OCI-LY7 (cell line): ENCODE measurements at regions not wholly inside any gene's neighbourhood (a gene's known extent, or its start where the extent isn't known, plus 50 kb on each side); places are given as distances from the start of the nearest gene placed in this dataset.

Experiments used
- BruUV-seq: library from RNA; stranded (reverse); fragments of 400-500 nt; replicated peaks from 2 replicates; lab custom pipeline; 2021; lab: Mats Ljungman, UMichigan
- CTCF ChIA-PET: fragments of 300-600 bp; sonication (Branson Sonifier 250); formaldehyde crosslinking; loops from one replicate; lab custom pipeline; 2022; ENCODE audit warnings: antibody characterized with exemption; ENCODE audit not compliant: unreplicated experiment; lab: Charles Lee
- POLR2A ChIA-PET: fragments of 300-600 bp; sonication (Branson Sonifier 250); formaldehyde crosslinking; loops from one replicate; lab custom pipeline; 2022; ENCODE audit warnings: antibody characterized with exemption; lab: Charles Lee
- DNase-seq: peaks from one replicate; pipeline ENCODE4 v3.0.0-alpha.2; 2015; ENCODE audit warnings: low spot score
- H2AFZ ChIP-seq: fragments of 200-600 bp; sonication (generic), shearing (Covaris generic); 2 replicates; pipeline ENCODE4 v1.6.1; 2014; ENCODE audit warnings: mild to moderate bottlenecking, antibody characterized with exemption, low read length, moderate library complexity
- H3K27ac ChIP-seq: fragments of 200-600 bp; sonication (generic); 2 replicates; pipeline ENCODE4 v1.5.1; 2014; ENCODE audit warnings: mixed run types, low read depth, mild to moderate bottlenecking, moderate library complexity, low read length, inconsistent platforms; ENCODE audit not compliant: poor library complexity, severe bottlenecking
- H3K36me3 ChIP-seq: fragments of 200-600 bp; sonication (generic); 2 replicates; pipeline ENCODE4 v1.6.1; 2014; ENCODE audit warnings: mild to moderate bottlenecking, antibody characterized with exemption, low read length, moderate library complexity, mixed read lengths; ENCODE audit not compliant: insufficient read depth
- H3K4me1 ChIP-seq: fragments of 200-600 bp; sonication (generic); 2 replicates; pipeline ENCODE4 v1.5.1; 2014; ENCODE audit warnings: mild to moderate bottlenecking, low read length; ENCODE audit not compliant: insufficient read depth, poor library complexity, severe bottlenecking
- H3K4me2 ChIP-seq: fragments of 200-600 bp; sonication (generic); 2 replicates; pipeline ENCODE4 v1.6.1; 2014; ENCODE audit warnings: mild to moderate bottlenecking, low read length
- H3K4me3 ChIP-seq: fragments of 200-600 bp; sonication (generic); 2 replicates; pipeline ENCODE4 v1.5.1; 2014; ENCODE audit warnings: mild to moderate bottlenecking, low read depth, low read length; ENCODE audit not compliant: poor library complexity, severe bottlenecking
- H3K79me2 ChIP-seq: fragments of 200-600 bp; sonication (generic); 2 replicates; pipeline ENCODE4 v1.6.1; 2016; ENCODE audit warnings: low read depth, mild to moderate bottlenecking, low read length, moderate library complexity, mixed read lengths; ENCODE audit not compliant: insufficient read depth
- H3K9me2 ChIP-seq: fragments of 200-600 bp; sonication (generic); 2 replicates; pipeline ENCODE4 v1.6.1; 2016; ENCODE audit warnings: mild to moderate bottlenecking, low read length, mixed read lengths; ENCODE audit not compliant: insufficient read depth
- H3K9me3 ChIP-seq: fragments of 200-600 bp; sonication (generic); 2 replicates; pipeline ENCODE4 v1.6.1; 2014; ENCODE audit warnings: mild to moderate bottlenecking, mixed run types, low read length, mixed read lengths
- H4K20me1 ChIP-seq: fragments of 200-600 bp; sonication (generic); 2 replicates; pipeline ENCODE4 v1.6.1; 2014; ENCODE audit warnings: mild to moderate bottlenecking, antibody characterized with exemption, low read length, moderate library complexity, mixed read lengths; ENCODE audit not compliant: insufficient read depth
- CTCF ChIP-seq: fragments of 200-600 bp; sonication (generic); conservative IDR thresholded peaks from 2 replicates; pipeline ENCODE4 v1.5.1; 2014; ENCODE audit warnings: mild to moderate bottlenecking, antibody characterized with exemption, low read length, moderate library complexity, mixed read lengths
- EZH2phosphoT487 ChIP-seq: fragments of 200-600 bp; sonication (generic); IDR thresholded peaks from 2 replicates; pipeline ENCODE4 v1.6.1; 2018; ENCODE audit warnings: low read depth, borderline replicate concordance, mild to moderate bottlenecking, mixed run types, antibody characterized with exemption, low read length, moderate library complexity, mixed read lengths
- intact Hi-C: fragments of 100-400 bp; cut with micrococcal nuclease; formaldehyde crosslinking; loops from one replicate; pipeline ENCODE4 v1.10.0; 2022; ENCODE audit not compliant: unreplicated experiment

GRCh38 chr10:131533846-131534526 is 222.5 kb upstream of the TCERG1L start:
- intact Hi-C loops, result no loop called here
- ChIA-PET POLR2A (no interaction called here), CTCF (no interaction called here)
- Histone ChIP-seq H2AFZ (no peak overlapping the region), H3K9me3 (no peaks in the 10 kb centered on the region), H3K4me3 (no peak overlapping the region), H3K4me2 (no peak overlapping the region), H3K79me2 (no peaks in the 10 kb centered on the region), H3K27ac (no peak overlapping the region), H4K20me1 (no peaks in the 10 kb centered on the region), H3K36me3 (no peaks in the 10 kb centered on the region), H3K9me2 (no peaks in the 10 kb centered on the region), H3K4me1 (no peaks in the 10 kb centered on the region)
- TF ChIP-seq EZH2phosphoT487 (no peak), CTCF (no peak)
- DNase-seq, result no peak
- no TSS peak for BruUV-seq

- ChIA-PET CTCF (no interaction called here), POLR2A (no interaction called here)
- intact Hi-C loops, result no loop called here
- H3K4me2 ChIP-seq, result no peak overlapping the region
- no peak overlapping the region for H3K27ac ChIP-seq
- H3K79me2 ChIP-seq, result no peaks in the 10 kb centered on the region
- H3K4me1 ChIP-seq, result no peaks in the 10 kb centered on the region
- no peak for DNase-seq
- H4K20me1 ChIP-seq, result no peaks in the 10 kb centered on the region
- no peaks in the 10 kb centered on the region for H3K9me2 ChIP-seq
- BruUV-seq, result no TSS peak
- H3K4me3 ChIP-seq, result no peak overlapping the region
- no peak overlapping the region for H2AFZ ChIP-seq
- TF ChIP-seq CTCF (no peak), EZH2phosphoT487 (no peak)
- no peaks in the 10 kb centered on the region for H3K36me3 ChIP-seq
- no peaks in the 10 kb centered on the region for H3K9me3 ChIP-seq
These were observed 223.3 kb upstream of the TCERG1L start for GRCh38 chr10:131534836-131535235.

GRCh38 chr10:131536676-131537075 is 225.2 kb upstream of the TCERG1L start:
- no peak for DNase-seq
- H3K4me3 ChIP-seq, result no peak overlapping the region
- no peak overlapping the region for H2AFZ ChIP-seq
- no peak overlapping the region for H3K4me2 ChIP-seq
- H3K36me3 ChIP-seq, result no peaks in the 10 kb centered on the region
- TF ChIP-seq CTCF (no peak), EZH2phosphoT487 (no peak)
- no peaks in the 10 kb centered on the region for H4K20me1 ChIP-seq
- no TSS peak for BruUV-seq
- POLR2A ChIA-PET, result no interaction called here
- CTCF ChIA-PET, result no interaction called here
- H3K9me2 ChIP-seq, result no peaks in the 10 kb centered on the region
- no peak overlapping the region for H3K27ac ChIP-seq
- intact Hi-C loops, result no loop called here
- no peaks in the 10 kb centered on the region for H3K79me2 ChIP-seq
- no peaks in the 10 kb centered on the region for H3K9me3 ChIP-seq
- no peaks in the 10 kb centered on the region for H3K4me1 ChIP-seq
